Thyroid gland (tissue), 4 donors: ENCODE measurements at regions not wholly inside any gene's neighbourhood (a gene's known extent, or its start where the extent isn't known, plus 50 kb on each side); places are given as distances from the start of the nearest gene placed in this dataset.

Source experiments
- POLR2A ChIP-seq, 2 donors: fragments of 450-650 bp; IDR thresholded peaks; one replicate each; pipeline ENCODE4 v1.6.1; 2017; ENCODE audit warnings: antibody characterized with exemption in 2 of 2, mild to moderate bottlenecking in 2 of 2, moderate library complexity in 1 of 2
- TF ChIP-seq, protein P1 (sequence below), 6 experiments: fragments of 200-600 bp in 3 of 6; fragments of 450-650 bp in 3 of 6; sonication (generic) in 3 of 6; IDR thresholded peaks; one replicate each; pipeline ENCODE4 v1.5.1; 2016 to 2019; ENCODE audit warnings: antibody characterized with exemption in 6 of 6, mild to moderate bottlenecking in 2 of 6, inconsistent platforms in 1 of 6, moderate library complexity in 1 of 6

DNA sequence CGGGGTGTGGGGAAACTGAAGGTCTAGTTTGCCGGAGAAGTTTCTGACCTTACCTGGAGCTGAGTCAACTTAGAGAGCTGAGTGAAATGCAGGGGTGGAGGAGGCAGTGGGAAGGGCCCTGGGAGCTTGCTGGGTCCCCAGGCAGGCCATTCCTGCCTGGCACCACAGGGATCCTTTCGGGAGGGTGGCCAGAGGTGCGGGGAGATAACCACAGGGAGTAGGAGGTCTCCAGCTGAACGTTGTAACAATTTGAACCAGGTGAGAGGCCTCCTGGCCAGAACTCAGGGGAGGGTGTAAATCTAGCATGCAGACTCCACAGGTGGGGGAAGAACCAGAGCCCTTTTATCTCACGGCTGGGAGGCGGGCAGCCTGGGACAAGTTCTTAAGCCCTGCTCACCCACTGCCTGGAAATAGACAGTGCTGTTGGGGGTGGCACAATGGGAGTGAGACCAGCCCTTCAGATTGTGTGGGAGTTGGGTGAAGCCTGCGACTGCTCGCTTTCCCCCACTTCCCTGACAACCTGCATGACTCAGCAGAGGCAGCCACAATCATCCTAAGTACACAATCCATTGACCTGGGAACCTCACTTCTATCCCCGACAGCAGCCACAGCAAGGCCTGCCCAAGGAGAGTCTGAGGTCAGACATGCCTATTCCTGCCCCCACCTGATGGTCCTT lies 247.4 kb downstream of the ADGRA3 start:
- TF ChIP-seq, protein P1, sequence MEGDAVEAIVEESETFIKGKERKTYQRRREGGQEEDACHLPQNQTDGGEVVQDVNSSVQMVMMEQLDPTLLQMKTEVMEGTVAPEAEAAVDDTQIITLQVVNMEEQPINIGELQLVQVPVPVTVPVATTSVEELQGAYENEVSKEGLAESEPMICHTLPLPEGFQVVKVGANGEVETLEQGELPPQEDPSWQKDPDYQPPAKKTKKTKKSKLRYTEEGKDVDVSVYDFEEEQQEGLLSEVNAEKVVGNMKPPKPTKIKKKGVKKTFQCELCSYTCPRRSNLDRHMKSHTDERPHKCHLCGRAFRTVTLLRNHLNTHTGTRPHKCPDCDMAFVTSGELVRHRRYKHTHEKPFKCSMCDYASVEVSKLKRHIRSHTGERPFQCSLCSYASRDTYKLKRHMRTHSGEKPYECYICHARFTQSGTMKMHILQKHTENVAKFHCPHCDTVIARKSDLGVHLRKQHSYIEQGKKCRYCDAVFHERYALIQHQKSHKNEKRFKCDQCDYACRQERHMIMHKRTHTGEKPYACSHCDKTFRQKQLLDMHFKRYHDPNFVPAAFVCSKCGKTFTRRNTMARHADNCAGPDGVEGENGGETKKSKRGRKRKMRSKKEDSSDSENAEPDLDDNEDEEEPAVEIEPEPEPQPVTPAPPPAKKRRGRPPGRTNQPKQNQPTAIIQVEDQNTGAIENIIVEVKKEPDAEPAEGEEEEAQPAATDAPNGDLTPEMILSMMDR (IDR thresholded peaks at IDR 0.05): no peak
- no peak for TF ChIP-seq POLR2A (IDR thresholded peaks at IDR 0.05)
